Activated CD8-positive, alpha-beta memory T cell treated with anti-CD3 and anti-CD28 coated beads for 36 hours (primary cell): ENCODE measurements at regions not wholly inside any gene's neighbourhood (a gene's known extent, or its start where the extent isn't known, plus 50 kb on each side); places are given as distances from the start of the nearest gene placed in this dataset.
"Not testable (repeated sequence)": the region's sequence is repeated elsewhere in the genome, so short reads cannot be mapped to it uniquely, and the experiment has no call there.

Experiments used
- CTCF ChIA-PET: fragments of 350-600 bp; sonication (Branson Sonifier 250); formaldehyde crosslinking; loops from one replicate; lab custom pipeline; 2021; ENCODE audit warnings: antibody characterized with exemption; lab: Charles Lee
- POLR2A ChIA-PET: fragments of 350-600 bp; sonication (Branson Sonifier 250); formaldehyde crosslinking; loops from one replicate; lab custom pipeline; 2021; ENCODE audit warnings: antibody characterized with exemption; lab: Charles Lee

DNA sequence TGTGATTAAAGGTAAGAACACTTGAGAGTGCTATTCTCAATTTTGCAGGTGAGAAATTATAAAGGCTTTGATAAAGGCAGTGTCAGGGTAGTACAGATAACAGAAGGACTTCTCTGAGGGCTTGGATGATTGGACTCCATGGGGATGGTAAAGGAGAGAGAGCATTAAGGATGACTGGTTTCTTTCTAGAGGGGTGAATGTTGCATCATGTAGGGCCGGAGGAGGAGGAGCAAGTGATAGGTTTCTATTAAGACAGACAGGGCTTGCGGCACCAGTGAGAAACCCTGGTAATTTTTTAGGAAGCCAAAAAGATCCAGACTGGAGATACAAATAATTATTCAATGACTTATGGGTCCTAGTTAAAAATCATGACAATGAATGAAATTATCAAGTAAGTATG, 230.7 kb upstream of the MME start:
- CTCF ChIA-PET: no interaction called here
- POLR2A ChIA-PET: no interaction called here

DNA sequence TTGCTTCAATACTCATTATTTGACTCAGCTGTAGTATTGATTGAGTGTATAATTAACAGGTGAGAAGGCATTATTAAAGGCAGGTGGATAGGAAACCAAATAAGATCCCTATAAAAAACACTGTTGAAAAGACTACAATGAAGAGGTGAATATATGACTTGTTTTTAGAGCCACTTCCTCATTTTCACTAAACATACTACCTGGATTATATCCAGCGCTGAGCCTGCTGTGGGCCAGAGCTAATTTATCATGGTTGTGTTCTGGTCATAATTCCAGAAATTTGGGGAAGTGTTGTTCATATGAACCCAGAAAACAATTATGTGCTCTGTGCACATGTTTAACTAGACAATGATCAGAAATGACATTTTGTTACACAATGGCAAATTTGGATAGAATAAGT, 235.3 kb upstream of the MME start:
- ChIA-PET POLR2A (no interaction called here), CTCF (no interaction called here)

DNA sequence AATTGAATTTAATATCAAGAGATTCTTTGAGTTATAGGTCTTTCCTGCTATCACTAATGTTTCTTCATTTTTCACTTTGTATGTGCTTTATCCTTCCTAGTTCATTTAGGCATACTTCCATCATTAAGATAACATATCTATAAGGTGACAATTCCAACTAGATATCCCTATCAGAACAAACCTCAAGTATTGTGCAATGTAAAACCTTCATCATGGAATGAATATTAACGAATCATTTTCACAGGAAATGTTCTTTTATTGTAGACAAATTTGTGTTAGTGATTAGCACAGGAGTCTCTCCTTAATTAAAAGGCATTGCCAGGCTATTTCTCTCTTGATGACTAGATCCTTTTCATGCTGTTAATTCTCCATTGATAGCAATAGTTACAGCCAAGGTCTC, 236.5 kb upstream of the MME start:
- POLR2A ChIA-PET: no interaction called here
- CTCF ChIA-PET: no interaction called here

- CTCF ChIA-PET: no interaction called here
- POLR2A ChIA-PET: no interaction called here
Observed at GRCh38 chr3:154842536-154842935, 237.6 kb upstream of the MME start.

- ChIA-PET CTCF (no interaction called here), POLR2A (no interaction called here)
Observed at GRCh38 chr3:154835639-154836038, 244.5 kb upstream of the MME start.

DNA sequence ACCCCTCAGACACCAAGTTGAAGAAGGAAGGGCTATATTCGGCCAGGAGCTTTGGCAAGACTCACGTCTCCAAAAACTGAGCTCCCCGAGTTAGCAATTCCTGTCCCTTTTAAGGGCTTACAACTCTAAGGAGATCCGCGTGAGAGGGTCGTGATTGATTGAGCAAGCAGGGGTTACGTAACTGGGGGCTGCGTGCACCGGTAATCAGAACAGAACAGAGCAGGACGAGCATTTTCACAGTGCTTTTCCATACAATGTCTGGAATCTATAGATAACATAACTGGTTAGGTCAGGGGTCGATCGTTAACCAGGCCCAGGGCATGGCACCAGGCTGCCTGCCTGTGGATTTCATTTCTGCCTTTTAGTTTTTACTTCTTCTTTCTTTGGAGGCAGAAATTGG, 245.3 kb upstream of the MME start:
- CTCF ChIA-PET, POLR2A ChIA-PET: not testable (repeated sequence)

DNA sequence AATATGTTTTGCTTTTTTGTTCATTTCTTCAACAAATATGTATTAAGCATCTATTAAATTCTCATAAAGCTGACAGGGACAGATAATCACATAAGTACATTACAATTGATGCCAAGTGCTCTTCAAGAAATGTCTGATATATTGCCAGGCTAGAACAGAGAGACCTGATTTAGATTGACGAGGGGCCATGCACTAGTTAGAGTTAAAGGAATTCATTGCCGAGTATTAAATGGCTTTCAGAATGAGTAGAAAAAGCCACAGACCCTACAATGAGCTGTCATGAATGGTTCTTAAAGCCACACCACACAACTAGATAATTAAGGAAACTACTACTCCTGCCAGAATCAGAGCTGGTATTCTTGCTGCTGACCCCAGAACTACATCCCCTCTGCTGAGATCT, 250.2 kb upstream of the MME start:
- CTCF ChIA-PET: no interaction called here
- POLR2A ChIA-PET: no interaction called here

DNA sequence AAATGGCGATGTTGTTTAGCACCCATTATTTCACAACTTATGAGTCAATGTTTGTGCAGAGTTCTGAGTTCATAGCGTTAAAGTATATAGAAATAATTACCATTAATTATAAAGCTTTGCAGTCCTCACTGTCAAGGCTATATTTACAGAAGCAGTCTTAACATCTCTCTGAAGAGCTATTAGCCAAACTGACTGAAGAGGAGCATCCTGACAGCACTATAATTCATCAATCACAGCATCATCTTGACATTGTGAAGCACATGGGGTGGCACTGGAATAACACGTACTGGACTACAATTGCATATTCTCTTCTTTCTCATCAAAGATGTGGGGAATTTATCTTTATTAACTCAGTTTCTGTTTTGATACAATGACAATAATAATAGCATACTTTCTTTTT, 260.6 kb upstream of the MME start:
- POLR2A ChIA-PET: no interaction called here

DNA sequence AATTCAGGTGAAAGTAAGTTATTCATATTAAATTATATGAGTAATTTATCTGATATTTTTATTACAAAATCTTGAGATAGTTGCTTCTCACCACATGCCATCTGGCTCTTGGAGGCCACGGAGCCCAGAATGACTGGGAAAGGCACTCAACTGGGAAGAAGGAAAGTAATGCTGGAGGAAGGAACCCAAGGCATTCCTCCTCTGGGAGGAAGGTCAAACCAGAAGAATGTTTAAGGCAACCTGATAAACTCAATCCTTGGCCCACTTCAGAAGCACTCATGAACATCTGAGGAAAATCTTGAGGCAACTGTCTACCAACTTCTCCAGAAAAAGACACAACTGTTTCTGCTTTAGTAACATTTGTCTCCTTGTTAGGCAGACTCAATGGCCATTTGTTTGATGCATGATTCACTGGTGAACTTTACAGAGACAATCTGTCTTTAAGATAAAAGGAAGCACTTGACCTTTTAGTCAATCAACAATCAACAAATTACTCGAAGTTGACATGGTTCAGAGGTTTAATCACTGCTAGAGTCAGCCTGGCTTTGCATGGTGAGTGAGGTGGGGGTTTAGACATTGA, 261.4 kb upstream of the MME start:
- POLR2A ChIA-PET: no interaction called here
- CTCF ChIA-PET: no interaction called here

More for the DNA sequence above, 260.6 kb upstream of the MME start:
- CTCF ChIA-PET: no interaction called here

DNA sequence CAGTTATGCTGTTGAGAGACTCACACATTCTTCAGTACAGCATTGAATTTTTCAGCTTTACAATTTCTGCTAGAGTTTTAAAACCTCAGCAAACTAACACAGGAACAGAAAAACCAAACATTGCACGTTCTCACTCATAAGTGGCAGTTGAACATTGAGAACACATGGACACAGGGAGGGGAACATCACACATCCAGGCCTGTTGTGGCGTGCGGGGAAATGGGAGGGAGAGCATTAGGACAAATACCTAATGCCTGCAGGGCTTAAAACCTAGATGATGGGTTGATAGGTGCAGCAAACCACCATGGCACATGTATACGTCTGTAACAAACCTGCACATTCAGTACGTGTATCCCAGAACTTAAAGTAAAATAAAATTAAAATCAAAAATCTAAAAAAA, 270.1 kb upstream of the MME start:
- CTCF ChIA-PET, POLR2A ChIA-PET: not testable (repeated sequence)

GRCh38 chr3:154801729-154802128, 278.4 kb upstream of the MME start:
- POLR2A ChIA-PET: no interaction called here
- CTCF ChIA-PET: no interaction called here

DNA sequence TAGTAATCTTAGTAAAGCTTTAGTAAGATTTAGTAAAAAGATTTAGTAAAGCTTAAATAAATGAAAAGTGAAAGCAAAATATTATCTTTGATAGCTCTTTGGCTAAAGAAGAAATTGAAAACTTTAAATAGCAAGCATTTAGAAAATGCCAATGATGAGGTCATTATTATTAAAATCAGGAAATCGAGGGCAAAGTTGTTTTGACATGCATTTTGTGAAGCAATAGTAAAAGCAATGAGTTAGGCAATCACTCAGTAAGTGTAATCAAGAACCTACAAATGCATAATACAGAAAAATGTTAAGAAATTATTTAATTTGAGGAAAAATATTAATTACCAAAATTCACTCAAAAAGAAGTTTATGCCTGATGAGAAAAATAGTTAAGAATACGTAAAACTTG, 280.3 kb upstream of the MME start:
- CTCF ChIA-PET: no interaction called here
- POLR2A ChIA-PET: no interaction called here

DNA sequence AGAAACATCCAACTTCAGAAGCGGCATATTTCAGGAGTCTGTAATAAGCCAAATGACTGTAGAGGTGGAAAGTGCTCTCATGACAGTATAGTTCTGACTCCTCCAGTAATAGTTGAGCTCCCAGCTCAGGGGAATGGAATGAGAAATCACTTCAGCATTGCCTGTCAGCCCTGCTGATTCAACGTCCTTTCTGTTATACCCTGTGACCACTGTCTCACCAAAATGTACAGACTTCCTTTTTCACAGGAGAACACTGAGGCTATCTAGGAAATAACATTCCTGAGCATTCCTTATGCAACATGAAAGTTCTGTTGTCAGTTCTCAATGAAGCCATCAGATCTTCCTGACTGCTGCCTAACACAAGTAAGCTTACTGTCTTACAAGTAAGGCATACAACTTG, 284.5 kb upstream of the MME start:
- CTCF ChIA-PET: no interaction called here

GRCh38 chr3:154794814-154795445, 285.2 kb upstream of the MME start:
- ChIA-PET CTCF (no interaction called here), POLR2A (no interaction called here)

More for the DNA sequence above, 284.5 kb upstream of the MME start:
- POLR2A ChIA-PET: no interaction called here

- ChIA-PET POLR2A (no interaction called here), CTCF (no interaction called here)
Observed at GRCh38 chr3:154794391-154794790, 285.7 kb upstream of the MME start.

- ChIA-PET POLR2A (no interaction called here), CTCF (no interaction called here)
Observed at GRCh38 chr3:154792828-154793227, 287.3 kb upstream of the MME start.

DNA sequence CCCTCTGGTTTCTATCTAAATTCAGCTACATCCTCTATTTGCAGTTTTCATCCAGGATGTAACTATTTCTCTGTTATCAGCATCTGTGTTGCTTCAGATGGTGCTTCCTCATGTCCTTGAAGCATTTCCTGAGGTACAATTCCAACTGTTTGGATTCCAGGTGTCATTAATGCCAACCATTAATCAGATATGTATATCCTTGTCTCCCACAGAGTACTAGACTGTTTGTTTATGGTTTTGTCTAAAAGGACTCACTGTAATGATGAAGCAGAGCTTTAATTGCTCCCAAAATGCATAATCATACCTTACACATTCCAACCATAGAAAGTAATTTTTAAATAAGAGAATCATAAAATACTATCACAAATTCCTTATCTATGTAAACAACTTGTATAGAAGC, 288.5 kb upstream of the MME start:
- ChIA-PET POLR2A (no interaction called here), CTCF (no interaction called here)

GRCh38 chr3:154786724-154787123, 293.4 kb upstream of the MME start:
- ChIA-PET POLR2A (no interaction called here), CTCF (no interaction called here)

DNA sequence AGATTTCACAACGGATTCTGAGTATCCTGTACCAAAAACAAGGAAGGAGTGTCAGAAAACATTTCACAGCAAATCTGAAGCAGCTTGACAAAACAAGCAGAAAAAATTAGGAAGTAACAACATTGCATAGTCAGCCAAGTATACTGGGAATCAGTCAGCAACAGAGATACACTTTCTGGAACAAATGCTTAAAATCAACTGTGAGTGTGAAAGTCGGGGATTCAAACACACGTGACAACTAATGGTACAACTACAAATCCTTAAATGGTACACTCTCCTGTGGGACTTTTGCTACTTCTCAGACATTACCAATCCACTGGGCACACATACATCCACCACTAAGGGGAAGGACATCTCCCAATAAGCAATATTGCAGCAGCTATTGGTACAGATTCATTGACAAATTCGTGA, 296.6 kb upstream of the MME start:
- ChIA-PET POLR2A (no interaction called here), CTCF (no interaction called here)

- ChIA-PET CTCF (no interaction called here), POLR2A (no interaction called here)
Observed at GRCh38 chr3:154783061-154783460, 297.1 kb upstream of the MME start.

GRCh38 chr3:154782151-154782550, 298.0 kb upstream of the MME start:
- ChIA-PET POLR2A (interaction anchor here (0.7 kb wide), 1 partner anchor 309 kb away, joined by 5 read pairs; no protein-coding TSS in a partner anchor), CTCF (no interaction called here)

DNA sequence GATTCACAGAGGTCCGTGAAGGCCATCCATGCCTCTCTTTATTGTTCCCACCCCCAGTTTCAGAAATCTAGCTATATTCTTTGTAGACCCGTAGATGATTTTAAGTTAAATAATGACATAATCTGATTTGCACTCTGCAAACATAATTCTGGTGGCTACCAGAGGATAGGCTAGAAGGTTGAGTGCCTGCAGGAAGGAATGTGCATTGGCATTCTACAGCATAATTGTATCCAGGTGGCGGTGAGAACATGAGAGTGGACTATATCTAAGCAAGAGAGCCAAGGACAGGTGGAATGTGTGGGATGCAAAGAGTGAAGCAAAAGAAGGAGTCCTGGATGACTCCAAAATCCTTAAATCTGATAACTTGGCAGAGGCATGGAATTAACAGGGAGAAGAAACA, 298.5 kb upstream of the MME start:
- ChIA-PET CTCF (no interaction called here), POLR2A (interaction anchor here (0.7 kb wide), 1 partner anchor 310 kb away, joined by 5 read pairs; no protein-coding TSS in a partner anchor)
